GM18505 (cell line): ENCODE measurements at regions not wholly inside any gene's neighbourhood (a gene's known extent, or its start where the extent isn't known, plus 50 kb on each side); places are given as distances from the start of the nearest gene placed in this dataset.

Experiments used
- ATAC-seq: cut with Tn5 transposase; IDR thresholded peaks from one replicate; pipeline ENCODE4 v1.9.1; 2021; ENCODE audit not compliant: unreplicated experiment
- POLR2A ChIP-seq: IDR thresholded peaks from 4 replicates; pipeline ENCODE4 v1.6.1; 2011; ENCODE audit warnings: borderline replicate concordance; ENCODE audit not compliant: insufficient read depth, insufficient read length; ENCODE audit errors: extremely low read depth

DNA sequence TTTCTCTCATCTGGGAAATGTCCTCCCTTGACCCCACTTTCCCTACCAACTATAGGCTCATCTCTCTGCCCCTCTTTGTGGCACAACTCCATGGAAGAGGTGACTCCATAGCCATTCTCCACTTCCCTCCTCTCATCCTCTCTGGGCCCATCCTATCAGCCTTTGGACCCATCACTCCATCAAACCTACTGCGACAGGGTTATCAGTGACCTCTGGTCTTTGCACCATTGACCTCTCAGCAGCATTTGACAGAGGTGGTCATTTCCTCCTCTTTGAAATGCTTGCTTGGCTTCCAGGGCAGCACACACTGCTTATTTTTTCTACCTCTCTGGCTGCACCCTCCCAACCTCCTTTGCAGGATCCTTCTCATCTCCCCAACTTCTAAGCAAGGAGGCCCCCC, 113.1 kb upstream of the SLC25A36 start:
- ATAC-seq = no peak
- TF ChIP-seq POLR2A = no peak

DNA sequence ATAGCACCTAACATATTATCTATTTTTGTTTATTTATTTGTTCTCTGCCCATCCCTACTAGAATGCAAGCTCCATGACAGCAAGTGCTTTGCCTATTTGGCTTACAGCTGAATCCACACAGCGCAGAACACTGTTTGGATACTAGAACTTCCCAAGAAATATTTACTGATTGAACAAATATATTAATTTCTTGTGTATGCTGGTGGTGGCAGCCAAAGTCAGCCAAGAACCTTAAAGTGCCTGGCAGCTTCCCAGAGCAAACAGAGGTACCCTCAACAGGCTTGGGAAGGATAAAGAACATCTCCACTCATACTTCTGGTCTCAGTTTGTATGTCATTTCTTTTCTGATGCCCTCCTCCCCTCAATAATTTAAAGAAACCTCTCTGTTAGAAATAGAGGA, 111.8 kb upstream of the SLC25A36 start:
- ATAC-seq = no peak
- no peak for TF ChIP-seq POLR2A

DNA sequence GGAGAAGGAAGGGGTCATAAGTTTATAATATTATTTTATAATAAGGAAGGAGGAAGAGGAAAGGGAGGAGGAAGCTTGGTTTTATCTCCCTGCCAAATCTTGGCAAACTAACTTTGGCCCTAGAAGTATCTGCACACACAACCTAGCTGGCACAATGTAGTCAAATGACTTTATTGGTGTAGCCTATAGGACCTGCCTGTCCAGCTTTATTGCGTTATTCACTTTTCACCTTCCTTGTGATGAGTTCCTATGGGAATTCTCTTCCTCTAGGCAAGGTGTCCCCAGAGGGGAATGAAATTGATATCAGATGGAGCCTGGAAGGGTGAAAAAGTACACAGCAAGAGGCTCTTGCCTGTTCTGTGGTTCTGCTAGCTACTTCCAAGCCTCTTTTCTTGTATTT, 111.2 kb upstream of the SLC25A36 start:
- no peak for TF ChIP-seq POLR2A
- ATAC-seq = no peak

DNA sequence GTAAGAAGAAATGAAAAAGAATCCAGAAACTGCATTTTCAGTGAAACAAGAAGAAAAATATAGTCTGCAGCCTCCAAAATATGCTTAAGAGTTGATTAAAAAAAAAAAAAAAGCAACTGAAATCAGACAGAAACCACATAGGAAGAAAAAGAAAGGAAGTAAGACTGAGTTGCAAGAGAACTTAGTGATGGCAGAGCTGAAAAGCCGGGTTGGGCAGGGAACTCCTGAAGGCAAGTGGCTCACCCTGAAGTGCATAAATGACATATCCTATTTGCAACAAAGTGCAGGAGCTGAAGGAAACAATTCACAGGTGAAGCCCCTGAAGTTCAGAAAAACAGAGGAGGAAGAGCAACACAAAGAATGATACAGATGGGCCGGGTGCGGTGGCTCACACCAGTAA, 108.8 kb upstream of the SLC25A36 start:
- no peak for ATAC-seq
- TF ChIP-seq POLR2A = no peak

DNA sequence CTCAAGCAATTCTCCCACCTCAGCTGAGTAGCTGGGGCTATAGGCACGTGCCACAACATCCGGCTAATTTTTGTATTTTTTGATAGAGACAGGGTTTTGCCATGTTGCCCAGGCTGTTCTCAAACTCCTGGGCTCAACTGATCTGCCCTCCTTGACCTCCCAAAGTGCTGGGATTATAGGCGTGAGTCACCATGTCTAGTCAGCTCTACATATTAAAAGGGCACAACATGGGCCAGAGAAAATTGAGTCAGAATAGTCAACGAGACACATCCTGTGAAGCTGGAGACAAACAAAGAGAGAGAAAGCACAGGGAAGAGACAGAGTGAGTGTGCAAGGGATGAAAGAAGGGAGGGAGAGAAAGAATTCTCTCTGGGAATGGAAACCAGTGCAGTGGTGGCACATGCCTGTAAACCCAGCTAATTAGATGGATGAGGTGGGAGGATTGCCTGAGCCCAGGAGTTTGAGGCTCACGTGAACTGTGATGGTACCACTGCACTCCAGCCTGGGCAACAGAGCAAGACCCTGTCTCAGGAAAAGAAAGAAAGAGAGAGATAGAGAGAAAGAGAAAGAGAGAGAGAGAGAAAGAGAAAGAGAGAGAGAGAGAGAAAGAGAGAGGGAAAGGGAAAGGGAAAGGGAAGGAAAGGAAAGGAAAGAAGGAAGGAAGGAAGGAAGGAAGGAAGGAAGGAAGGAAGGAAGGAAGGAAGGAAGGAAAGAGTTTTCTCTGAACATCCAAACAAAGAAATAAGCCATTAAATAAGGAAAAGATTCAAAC, 107.2 kb upstream of the SLC25A36 start:
- ATAC-seq = no peak

DNA sequence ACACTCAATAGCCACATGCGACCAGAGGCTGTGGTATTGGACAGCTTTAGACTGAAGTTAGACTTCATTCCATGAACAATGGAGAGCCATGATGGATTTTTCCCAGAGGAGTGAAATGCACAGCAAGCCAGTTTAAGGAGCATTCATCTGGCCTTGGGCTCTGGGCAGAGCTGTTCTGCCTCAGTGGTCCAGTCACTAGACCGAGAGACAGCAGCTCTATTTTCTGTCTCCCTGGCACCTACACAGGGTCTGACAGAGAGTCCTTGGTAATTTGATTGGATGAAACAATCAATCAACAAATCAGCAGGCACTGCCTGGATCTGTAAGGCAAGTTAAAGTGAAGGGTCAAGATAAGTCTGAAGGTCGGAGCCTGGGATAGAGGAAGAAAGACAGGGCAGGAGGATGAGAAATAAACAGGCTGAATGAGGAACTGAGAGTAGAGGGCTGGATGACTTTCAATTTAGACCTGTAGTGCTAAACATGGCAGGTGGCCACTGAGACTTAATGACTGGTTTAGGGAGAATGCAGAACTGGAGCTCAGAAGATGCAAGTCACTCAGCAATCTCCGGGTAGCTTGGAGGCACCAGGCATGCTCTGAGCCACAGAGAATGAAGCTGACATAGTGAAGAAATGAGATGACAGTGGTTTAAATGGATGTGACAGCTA, 98.5 kb upstream of the SLC25A36 start:
- no peak for TF ChIP-seq POLR2A
- peak; percentile 94 for ATAC-seq

More for the DNA sequence above, 107.2 kb upstream of the SLC25A36 start:
- no peak for TF ChIP-seq POLR2A

DNA sequence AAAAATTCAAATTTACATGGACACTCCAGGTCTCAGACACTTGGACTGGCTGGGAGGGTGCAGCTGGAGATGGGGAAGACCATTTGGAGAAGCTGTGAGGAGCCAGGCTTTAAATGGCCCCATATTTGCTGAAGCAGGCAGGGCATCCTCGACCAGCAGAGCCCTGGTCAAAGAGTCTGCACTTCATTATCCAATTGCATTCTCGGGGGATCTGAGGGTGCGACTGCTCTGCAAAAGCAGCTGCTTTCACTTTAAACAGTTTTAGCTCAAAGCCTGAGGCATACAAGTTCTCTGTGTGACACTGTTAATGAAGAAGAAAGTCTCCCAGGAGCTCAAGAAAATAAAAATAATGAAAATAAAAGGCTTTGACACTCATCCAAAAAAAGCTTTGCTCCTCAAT, 98.0 kb upstream of the SLC25A36 start:
- no peak for TF ChIP-seq POLR2A
- no peak for ATAC-seq

DNA sequence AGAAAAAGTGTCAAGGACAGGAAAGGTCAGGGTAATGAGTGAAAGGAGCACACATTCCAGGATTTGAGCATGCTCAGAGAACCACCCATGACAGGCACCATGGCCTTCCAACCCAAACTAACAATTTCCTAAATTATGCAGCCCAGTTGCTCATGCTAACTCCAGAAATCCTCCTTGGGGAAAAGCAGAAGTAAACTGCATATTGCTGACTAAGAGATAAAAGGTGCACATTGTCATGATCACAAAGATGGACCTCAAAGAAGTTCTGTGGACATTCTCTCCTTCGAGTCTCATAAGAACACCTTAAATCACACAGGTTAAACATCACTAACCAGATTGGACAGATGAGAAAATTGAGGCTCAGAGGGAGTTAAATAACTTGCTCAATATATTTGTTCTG, 97.6 kb upstream of the SLC25A36 start:
- TF ChIP-seq POLR2A = no peak
- no peak for ATAC-seq

DNA sequence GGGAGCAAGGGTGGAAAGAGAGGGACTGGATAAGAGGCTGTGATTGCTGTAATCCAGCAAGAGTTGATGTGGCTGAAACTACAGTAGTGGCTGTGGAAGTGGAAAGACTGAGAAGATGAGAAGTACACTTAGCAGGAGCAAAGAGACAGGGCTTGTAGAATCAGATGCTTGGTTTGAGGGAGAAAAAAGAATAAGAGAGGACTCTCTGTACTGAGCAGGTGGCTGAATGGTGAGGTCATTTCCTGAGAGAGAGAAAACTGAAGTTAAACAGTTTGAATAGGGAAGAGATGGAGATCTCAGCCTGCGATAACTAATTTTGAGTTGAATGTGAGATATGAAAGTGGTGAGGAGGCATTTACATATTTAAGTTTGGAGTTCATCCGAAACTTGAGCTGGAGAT, 95.8 kb upstream of the SLC25A36 start:
- ATAC-seq = peak; percentile 41
- no peak for TF ChIP-seq POLR2A

DNA sequence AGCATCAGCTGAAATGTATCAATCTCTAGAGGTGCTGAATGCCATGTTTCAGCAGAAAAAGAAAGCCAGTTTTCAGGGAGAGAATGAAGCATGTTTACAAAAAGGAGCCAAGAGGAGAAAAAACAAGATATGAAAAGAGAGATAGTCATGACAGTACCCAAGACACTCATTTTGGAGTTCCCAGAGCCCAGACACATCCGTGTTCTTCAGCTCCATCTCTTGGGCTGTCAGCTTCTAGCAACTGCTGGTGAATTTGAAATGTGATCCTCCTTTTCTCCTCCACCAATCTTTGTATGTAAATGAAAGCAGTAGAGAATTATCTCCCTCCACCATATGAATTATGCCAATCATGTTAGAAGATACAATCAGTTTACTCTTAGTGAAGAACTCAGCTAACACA, 93.0 kb upstream of the SLC25A36 start:
- ATAC-seq = no peak
- no peak for TF ChIP-seq POLR2A

DNA sequence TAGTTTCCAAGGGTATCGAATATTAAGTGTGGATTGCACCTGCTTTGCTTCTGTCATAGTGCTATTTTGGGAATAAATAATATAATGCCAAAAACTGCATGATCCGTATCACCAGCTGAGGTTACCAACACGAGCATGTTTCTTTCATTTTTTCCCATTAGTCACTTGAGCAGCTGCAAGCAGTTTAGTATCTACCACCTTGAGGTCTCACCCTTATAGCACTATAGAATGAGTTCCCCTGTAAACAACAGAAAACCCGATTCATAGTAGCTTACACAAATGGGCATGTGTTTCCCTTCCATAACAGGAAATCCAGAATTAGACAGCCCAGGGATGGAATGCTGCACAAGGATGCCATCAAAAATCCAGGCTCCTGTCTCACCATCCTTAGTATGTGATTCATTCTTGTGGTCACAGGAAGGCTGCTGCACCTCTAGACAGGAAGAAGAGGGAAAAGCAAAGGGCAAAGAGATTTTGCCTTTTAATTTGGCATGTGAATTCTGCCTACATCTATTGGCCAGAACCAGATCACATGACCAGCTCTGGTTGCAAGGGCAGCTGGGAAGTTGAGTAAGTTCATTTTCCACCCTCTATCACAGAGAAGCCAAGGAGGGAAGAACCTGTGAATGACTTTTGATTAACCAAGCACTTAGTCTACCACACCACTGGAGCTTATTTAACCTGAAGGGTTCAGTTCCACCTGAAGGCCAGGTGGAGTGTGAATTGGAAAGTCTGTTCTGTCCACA, 91.3 kb upstream of the SLC25A36 start:
- TF ChIP-seq POLR2A = no peak
- no peak for ATAC-seq

DNA sequence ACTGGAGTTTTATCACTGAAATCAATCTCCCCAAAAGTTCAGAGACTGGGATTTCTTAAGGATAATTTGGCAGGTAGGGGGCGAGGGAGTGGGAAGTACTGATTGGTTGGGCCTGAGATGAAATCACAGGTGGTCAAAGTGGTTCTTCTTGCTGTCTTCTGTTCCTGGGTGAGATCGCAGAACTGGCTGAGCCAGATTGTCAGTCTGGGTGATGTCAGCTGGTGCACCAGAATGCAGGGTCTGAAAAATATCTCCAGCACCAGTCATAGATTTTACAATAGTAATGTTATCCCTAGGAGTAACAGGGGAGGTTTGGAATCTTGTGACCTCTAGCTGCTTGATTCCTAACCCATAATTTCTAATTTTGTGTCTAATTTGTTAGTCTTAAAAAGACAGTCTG, 86.7 kb upstream of the SLC25A36 start:
- ATAC-seq = no peak
- no peak for TF ChIP-seq POLR2A

DNA sequence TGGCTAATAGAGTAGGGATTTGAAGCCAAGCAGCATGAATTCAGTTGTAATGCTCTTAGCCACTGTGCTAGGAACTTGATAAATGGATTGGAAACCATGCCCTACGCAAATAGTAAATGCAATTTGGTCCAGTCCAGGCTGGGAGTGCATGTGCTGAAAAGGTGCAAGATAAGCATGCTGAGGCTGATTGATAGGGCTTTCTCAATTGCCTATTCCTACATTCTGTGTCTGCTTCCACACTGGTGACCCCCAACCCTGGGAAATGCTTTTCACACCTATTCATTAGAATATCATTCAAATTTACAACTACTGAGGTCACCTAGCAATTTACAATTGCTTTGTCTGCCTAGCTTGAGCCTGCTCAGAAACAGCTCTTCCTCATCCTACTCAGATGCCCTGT, 84.7 kb upstream of the SLC25A36 start:
- TF ChIP-seq POLR2A = no peak

DNA sequence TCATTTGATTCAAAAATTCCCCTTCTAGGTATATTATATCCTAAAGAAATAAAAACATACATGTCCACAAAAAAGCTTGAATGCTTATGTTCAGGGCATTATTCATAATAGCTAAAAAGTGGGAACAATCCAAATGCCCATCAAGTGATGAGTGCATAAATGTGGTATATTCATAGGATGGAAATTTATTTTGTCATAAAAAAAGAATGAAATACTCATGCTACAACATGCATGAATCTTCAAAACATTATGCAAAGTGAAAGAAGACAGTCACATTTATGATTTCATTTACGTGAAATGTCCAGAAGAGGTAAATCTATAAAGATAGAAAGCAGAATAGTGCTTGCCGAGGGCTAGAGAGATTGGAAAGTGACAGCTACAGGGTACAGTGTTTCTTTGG, 83.6 kb upstream of the SLC25A36 start:
- TF ChIP-seq POLR2A = no peak
- ATAC-seq = no peak

More for the DNA sequence above, 84.7 kb upstream of the SLC25A36 start:
- no peak for ATAC-seq
